Lower lobe of right lung (tissue), 2 donors: ENCODE measurements at regions not wholly inside any gene's neighbourhood (a gene's known extent, or its start where the extent isn't known, plus 50 kb on each side); places are given as distances from the start of the nearest gene placed in this dataset.

Experiments
- ATAC-seq, 2 donors: fragments of 200-7000 bp; cut with Tn5 transposase; one replicate each; pipeline ENCODE4 v1.9.1; 2020 to 2022; ENCODE audit warnings: mild to moderate bottlenecking in 2 of 2, moderate library complexity in 2 of 2
- DNase-seq: peaks from one replicate; pipeline ENCODE4 v3.0.0-alpha.2; 2020
- H3K27ac ChIP-seq: fragments of 200-600 bp; one replicate; pipeline ENCODE4 v1.8.0; 2022
- H3K27me3 ChIP-seq: fragments of 200-600 bp; one replicate; pipeline ENCODE4 v1.8.0; 2022; ENCODE audit warnings: low read depth
- H3K36me3 ChIP-seq: fragments of 200-600 bp; one replicate; pipeline ENCODE4 v1.8.0; 2022; ENCODE audit warnings: mild to moderate bottlenecking
- H3K4me1 ChIP-seq: fragments of 200-600 bp; one replicate; pipeline ENCODE4 v1.8.0; 2022
- H3K4me3 ChIP-seq: fragments of 200-600 bp; one replicate; pipeline ENCODE4 v1.8.0; 2022; ENCODE audit warnings: mild to moderate bottlenecking
- H3K9me3 ChIP-seq: fragments of 200-600 bp; one replicate; pipeline ENCODE4 v1.8.0; 2022
- CTCF ChIP-seq: fragments of 200-600 bp; IDR thresholded peaks from one replicate; pipeline ENCODE4 v1.8.0; 2022; ENCODE audit warnings: antibody characterized with exemption, mild to moderate bottlenecking
- intact Hi-C: fragments of 100-400 bp; cut with DNase I; formaldehyde crosslinking; loops from one replicate; pipeline ENCODE4 v1.11.0; 2022
- donor health status: DM: no; HTN: yes; CAD: no; lungs with severe emphysema.

- DNase-seq = no peak
- no peaks in the 10 kb centered on the region for H3K4me1 ChIP-seq
- no peak overlapping the region for H3K4me3 ChIP-seq
- no peaks in the 10 kb centered on the region for H3K27me3 ChIP-seq
- no peaks in the 10 kb centered on the region for H3K9me3 ChIP-seq
- ATAC-seq = no peak
- H3K27ac ChIP-seq = no peak overlapping the region
- TF ChIP-seq CTCF = no peak
- intact Hi-C loops = no loop called here
- H3K36me3 ChIP-seq = no peaks in the 10 kb centered on the region
These were observed 309.7 kb downstream of the SEC16B start for GRCh38 chr1:177660188-177660587.

GRCh38 chr1:177659281-177659680 is 310.6 kb downstream of the SEC16B start:
- Histone ChIP-seq H3K36me3 (no peaks in the 10 kb centered on the region), H3K4me3 (no peak overlapping the region)

GRCh38 chr1:177656598-177656997 is 313.3 kb downstream of the SEC16B start:
- no peak for TF ChIP-seq CTCF

More at GRCh38 chr1:177659281-177659680, 310.6 kb downstream of the SEC16B start:
- intact Hi-C loops = no loop called here
- DNase-seq = no peak
- TF ChIP-seq CTCF = no peak
- no peak for ATAC-seq
- no peaks in the 10 kb centered on the region for H3K27me3 ChIP-seq
- no peaks in the 10 kb centered on the region for H3K9me3 ChIP-seq
- no peak overlapping the region for H3K27ac ChIP-seq
- H3K4me1 ChIP-seq = no peaks in the 10 kb centered on the region

GRCh38 chr1:177650947-177651346 is 318.9 kb downstream of the SEC16B start:
- H3K27me3 ChIP-seq = no peaks in the 10 kb centered on the region
- no peaks in the 10 kb centered on the region for H3K9me3 ChIP-seq
- no peak for TF ChIP-seq CTCF
- intact Hi-C loops = no loop called here
- DNase-seq = no peak
- no peak overlapping the region for H3K4me3 ChIP-seq
- no peak overlapping the region for H3K27ac ChIP-seq
- peak; percentile 41 to 59 for ATAC-seq
- no peaks in the 10 kb centered on the region for H3K4me1 ChIP-seq
- H3K36me3 ChIP-seq = no peaks in the 10 kb centered on the region

More at GRCh38 chr1:177656598-177656997, 313.3 kb downstream of the SEC16B start:
- intact Hi-C loops = no loop called here
- H3K4me3 ChIP-seq = no peak overlapping the region
- DNase-seq (no peak), ATAC-seq (no peak)
- no peaks in the 10 kb centered on the region for H3K4me1 ChIP-seq
- no peak overlapping the region for H3K27ac ChIP-seq
- no peaks in the 10 kb centered on the region for H3K9me3 ChIP-seq
- no peaks in the 10 kb centered on the region for H3K36me3 ChIP-seq
- H3K27me3 ChIP-seq = no peaks in the 10 kb centered on the region

- Histone ChIP-seq H3K27ac (no peak overlapping the region), H3K4me3 (no peak overlapping the region), H3K9me3 (no peaks in the 10 kb centered on the region), H3K4me1 (no peaks in the 10 kb centered on the region), H3K27me3 (no peaks in the 10 kb centered on the region), H3K36me3 (no peaks in the 10 kb centered on the region)
- intact Hi-C loops = no loop called here
- no peak for TF ChIP-seq CTCF
- DNase-seq = no peak
- ATAC-seq = no peak
These were observed 321.1 kb downstream of the SEC16B start for GRCh38 chr1:177648731-177649265.
